HEK293 (cell line): ENCODE measurements at regions not wholly inside any gene's neighbourhood (a gene's known extent, or its start where the extent isn't known, plus 50 kb on each side); places are given as distances from the start of the nearest gene placed in this dataset.

ENCODE experiments used
- CTCF ChIA-PET: fragments of 350-600 bp; formaldehyde crosslinking; extraction: SDS; loops from one replicate; lab custom pipeline; 2021; ENCODE audit warnings: antibody characterized with exemption; lab: Yijun Ruan, JAX
- POLR2A ChIA-PET: fragments of 300-600 bp; formaldehyde crosslinking; extraction: SDS; loops from one replicate; lab custom pipeline; 2020; ENCODE audit warnings: antibody characterized with exemption, inconsistent platforms; lab: Yijun Ruan, JAX
- H3K27ac ChIP-seq: fragments of 200-500 bp; sonication (Bioruptor generic); 2 replicates; pipeline ENCODE4 v1.5.1; 2014; ENCODE audit warnings: low read depth, low read length, control low read depth, inconsistent platforms; ENCODE audit errors: extremely low read depth
- H3K36me3 ChIP-seq, 2 experiments: fragments of 200-500 bp in 1 of 2; sonication (Bioruptor generic) in 1 of 2; 1 replicate in 1 of 2; 2 replicates in 1 of 2; pipeline ENCODE4 v1.5.1; 2014 to 2017; ENCODE audit warnings: inconsistent platforms in 2 of 2, low read length in 2 of 2; ENCODE audit not compliant: control insufficient read depth in 2 of 2, insufficient read depth in 1 of 2
- H3K4me1 ChIP-seq: fragments of 200-500 bp; sonication (Bioruptor generic); 2 replicates; pipeline ENCODE4 v1.5.1; 2014; ENCODE audit warnings: mild to moderate bottlenecking, low read length, inconsistent platforms; ENCODE audit not compliant: control insufficient read depth, insufficient read depth
- H3K4me3 ChIP-seq: 2 replicates; pipeline ENCODE4 v1.5.1; 2011; ENCODE audit warnings: low read depth, mild to moderate bottlenecking, control low read depth, low read length, moderate library complexity
- H3K9me3 ChIP-seq: fragments of 200-500 bp; sonication (Bioruptor generic); 2 replicates; pipeline ENCODE4 v1.5.1; 2014; ENCODE audit warnings: low read depth, low read length, inconsistent platforms; ENCODE audit not compliant: control insufficient read depth, insufficient read depth
- GLI4 ChIP-seq: fragments of 450-650 bp; formaldehyde crosslinking; IDR thresholded peaks from 2 replicates; pipeline ENCODE4 v1.5.1; 2016; ENCODE audit warnings: missing biosample characterization, missing genetic modification characterization
- GLIS1 ChIP-seq: fragments of 450-650 bp; formaldehyde crosslinking; IDR thresholded peaks from 2 replicates; pipeline ENCODE4 v1.5.1; 2016; ENCODE audit warnings: missing biosample characterization, missing genetic modification characterization
- IKZF3 ChIP-seq: fragments of 450-650 bp; IDR thresholded peaks from 2 replicates; pipeline ENCODE4 v1.5.0; 2018; ENCODE audit warnings: missing biosample characterization, mild to moderate bottlenecking, missing genetic modification characterization, moderate library complexity
- KLF10 ChIP-seq: fragments of 450-650 bp; IDR thresholded peaks from 2 replicates; pipeline ENCODE4 v1.5.1; 2018; ENCODE audit warnings: missing biosample characterization, mild to moderate bottlenecking, missing genetic modification characterization
- KLF7 ChIP-seq: fragments of 450-650 bp; formaldehyde crosslinking; IDR thresholded peaks from 2 replicates; pipeline ENCODE4 v1.5.1; 2016; ENCODE audit warnings: missing biosample characterization, missing genetic modification characterization, borderline replicate concordance
- OVOL3 ChIP-seq: fragments of 450-650 bp; formaldehyde crosslinking; IDR thresholded peaks from 2 replicates; pipeline ENCODE4 v1.5.1; 2016; ENCODE audit warnings: missing biosample characterization, missing genetic modification characterization
- REPIN1 ChIP-seq: fragments of 450-650 bp; formaldehyde crosslinking; IDR thresholded peaks from 2 replicates; pipeline ENCODE4 v1.5.1; 2017; ENCODE audit warnings: missing biosample characterization, missing genetic modification characterization, low read depth
- SP3 ChIP-seq: fragments of 450-650 bp; formaldehyde crosslinking; IDR thresholded peaks from 2 replicates; pipeline ENCODE4 v1.5.1; 2016; ENCODE audit warnings: missing biosample characterization, missing genetic modification characterization
- TCF7L2 ChIP-seq: IDR thresholded peaks from 2 replicates; pipeline ENCODE4 v1.6.1; 2011; ENCODE audit warnings: low read depth, mild to moderate bottlenecking, inconsistent platforms, low read length, moderate library complexity, borderline replicate concordance
- YY1 ChIP-seq: fragments of 450-650 bp; formaldehyde crosslinking; IDR thresholded peaks from 2 replicates; pipeline ENCODE4 v1.5.1; 2018; ENCODE audit warnings: missing biosample characterization, missing genetic modification characterization
- ZEB2 ChIP-seq: fragments of 450-650 bp; formaldehyde crosslinking; IDR thresholded peaks from 2 replicates; pipeline ENCODE4 v1.5.1; 2016; ENCODE audit warnings: missing biosample characterization, missing genetic modification characterization
- ZNF121 ChIP-seq: fragments of 450-650 bp; formaldehyde crosslinking; IDR thresholded peaks from 2 replicates; pipeline ENCODE4 v1.5.1; 2016; ENCODE audit warnings: missing biosample characterization, missing genetic modification characterization
- ZNF19 ChIP-seq: fragments of 450-650 bp; formaldehyde crosslinking; IDR thresholded peaks from 2 replicates; pipeline ENCODE4; 2016; ENCODE audit warnings: missing biosample characterization, missing genetic modification characterization, low read depth
- ZNF248 ChIP-seq: fragments of 450-650 bp; formaldehyde crosslinking; IDR thresholded peaks from 2 replicates; pipeline ENCODE4 v1.5.1; 2017; ENCODE audit warnings: missing biosample characterization, missing genetic modification characterization
- ZNF274 ChIP-seq, 2 experiments: fragments of 200-500 bp in 1 of 2; fragments of 450-650 bp in 1 of 2; sonication (Bioruptor generic) in 1 of 2; formaldehyde crosslinking in 1 of 2; IDR thresholded peaks; 2 replicates each; pipeline versions ENCODE4 v1.5.1 to v1.6.1; 2014 to 2016; ENCODE audit warnings: borderline replicate concordance in 1 of 2, inconsistent platforms in 1 of 2, low read length in 1 of 2, missing biosample characterization in 1 of 2, missing genetic modification characterization in 1 of 2
- ZNF391 ChIP-seq: fragments of 450-650 bp; formaldehyde crosslinking; IDR thresholded peaks from 2 replicates; pipeline ENCODE4 v1.5.1; 2016; ENCODE audit warnings: low read depth, missing biosample characterization, missing genetic modification characterization, borderline replicate concordance
- ZNF510 ChIP-seq: fragments of 450-650 bp; formaldehyde crosslinking; IDR thresholded peaks from 2 replicates; pipeline ENCODE4 v1.5.1; 2018; ENCODE audit warnings: mild to moderate bottlenecking, missing genetic modification characterization, missing biosample characterization; ENCODE audit not compliant: insufficient replicate concordance
- ZNF555 ChIP-seq: fragments of 450-650 bp; formaldehyde crosslinking; conservative IDR thresholded peaks from 2 replicates; pipeline ENCODE4 v1.5.1; 2017; ENCODE audit warnings: missing biosample characterization, mild to moderate bottlenecking, missing genetic modification characterization, inconsistent platforms
- ZNF571 ChIP-seq: fragments of 450-650 bp; formaldehyde crosslinking; IDR thresholded peaks from 2 replicates; pipeline ENCODE4 v1.5.0; 2017; ENCODE audit warnings: missing biosample characterization, missing genetic modification characterization
- ZNF610 ChIP-seq: fragments of 450-650 bp; formaldehyde crosslinking; IDR thresholded peaks from 2 replicates; pipeline ENCODE4 v1.5.1; 2016; ENCODE audit warnings: missing biosample characterization, missing genetic modification characterization, borderline replicate concordance
- ZNF670 ChIP-seq: fragments of 450-650 bp; formaldehyde crosslinking; IDR thresholded peaks from 2 replicates; pipeline ENCODE4 v1.5.1; 2016; ENCODE audit warnings: missing biosample characterization, missing genetic modification characterization, low read depth
- ZSCAN30 ChIP-seq: fragments of 450-650 bp; IDR thresholded peaks from 2 replicates; pipeline ENCODE4 v1.5.1; 2018; ENCODE audit warnings: missing biosample characterization, mild to moderate bottlenecking, missing genetic modification characterization, moderate library complexity
- TF ChIP-seq, protein P1 (sequence below): fragments of 450-650 bp; formaldehyde crosslinking; IDR thresholded peaks from 2 replicates; pipeline ENCODE4 v1.5.1; 2016; ENCODE audit warnings: missing biosample characterization, missing genetic modification characterization
- TF ChIP-seq, protein P2 (sequence below): fragments of 450-650 bp; formaldehyde crosslinking; IDR thresholded peaks from 2 replicates; pipeline ENCODE4 v1.5.1; 2017; ENCODE audit warnings: missing biosample characterization, missing genetic modification characterization
- TF ChIP-seq, protein P3 (sequence below): fragments of 450-650 bp; formaldehyde crosslinking; IDR thresholded peaks from 2 replicates; pipeline ENCODE4 v1.5.1; 2016; ENCODE audit warnings: missing biosample characterization, missing genetic modification characterization

DNA sequence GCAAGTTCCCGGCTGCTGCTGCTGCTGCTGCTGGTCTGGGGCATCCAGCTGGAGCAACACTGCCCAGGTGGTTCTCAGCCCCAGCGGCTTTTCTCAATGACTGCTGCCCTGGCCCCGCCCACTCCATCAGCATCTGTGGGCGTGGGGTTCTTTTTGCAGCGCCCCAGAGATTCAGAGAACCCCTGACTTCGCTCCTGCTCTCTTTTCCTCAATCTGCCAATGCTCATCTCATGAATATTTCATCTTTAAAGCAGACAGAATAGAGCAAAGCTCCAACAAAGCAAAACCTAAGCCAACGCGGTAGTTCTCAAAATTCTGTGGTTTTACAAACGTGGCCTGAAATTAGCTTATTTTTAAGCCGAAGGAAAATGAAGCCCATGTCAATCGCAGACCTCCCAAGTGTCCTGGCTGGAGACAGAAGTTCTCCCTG, 363.6 kb downstream of the CTTN start:
- POLR2A ChIA-PET, result no interaction called here
- H3K27ac ChIP-seq, result no peak overlapping the region
- no peaks in the 10 kb centered on the region for H3K9me3 ChIP-seq
- TF ChIP-seq ZNF510, result no peak
- TF ChIP-seq ZNF571, result no peak
- TF ChIP-seq ZNF610 (tag by site-specific recombination), result no peak
- TF ChIP-seq ZNF391, result no peak
- no peak for TF ChIP-seq KLF10 (tag by site-specific recombination)
- TF ChIP-seq ZNF19 (tag by site-specific recombination), result no peak
- TF ChIP-seq, protein P1, sequence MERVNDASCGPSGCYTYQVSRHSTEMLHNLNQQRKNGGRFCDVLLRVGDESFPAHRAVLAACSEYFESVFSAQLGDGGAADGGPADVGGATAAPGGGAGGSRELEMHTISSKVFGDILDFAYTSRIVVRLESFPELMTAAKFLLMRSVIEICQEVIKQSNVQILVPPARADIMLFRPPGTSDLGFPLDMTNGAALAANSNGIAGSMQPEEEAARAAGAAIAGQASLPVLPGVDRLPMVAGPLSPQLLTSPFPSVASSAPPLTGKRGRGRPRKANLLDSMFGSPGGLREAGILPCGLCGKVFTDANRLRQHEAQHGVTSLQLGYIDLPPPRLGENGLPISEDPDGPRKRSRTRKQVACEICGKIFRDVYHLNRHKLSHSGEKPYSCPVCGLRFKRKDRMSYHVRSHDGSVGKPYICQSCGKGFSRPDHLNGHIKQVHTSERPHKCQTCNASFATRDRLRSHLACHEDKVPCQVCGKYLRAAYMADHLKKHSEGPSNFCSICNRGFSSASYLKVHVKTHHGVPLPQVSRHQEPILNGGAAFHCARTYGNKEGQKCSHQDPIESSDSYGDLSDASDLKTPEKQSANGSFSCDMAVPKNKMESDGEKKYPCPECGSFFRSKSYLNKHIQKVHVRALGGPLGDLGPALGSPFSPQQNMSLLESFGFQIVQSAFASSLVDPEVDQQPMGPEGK, result no peak
- TF ChIP-seq, protein P2, sequence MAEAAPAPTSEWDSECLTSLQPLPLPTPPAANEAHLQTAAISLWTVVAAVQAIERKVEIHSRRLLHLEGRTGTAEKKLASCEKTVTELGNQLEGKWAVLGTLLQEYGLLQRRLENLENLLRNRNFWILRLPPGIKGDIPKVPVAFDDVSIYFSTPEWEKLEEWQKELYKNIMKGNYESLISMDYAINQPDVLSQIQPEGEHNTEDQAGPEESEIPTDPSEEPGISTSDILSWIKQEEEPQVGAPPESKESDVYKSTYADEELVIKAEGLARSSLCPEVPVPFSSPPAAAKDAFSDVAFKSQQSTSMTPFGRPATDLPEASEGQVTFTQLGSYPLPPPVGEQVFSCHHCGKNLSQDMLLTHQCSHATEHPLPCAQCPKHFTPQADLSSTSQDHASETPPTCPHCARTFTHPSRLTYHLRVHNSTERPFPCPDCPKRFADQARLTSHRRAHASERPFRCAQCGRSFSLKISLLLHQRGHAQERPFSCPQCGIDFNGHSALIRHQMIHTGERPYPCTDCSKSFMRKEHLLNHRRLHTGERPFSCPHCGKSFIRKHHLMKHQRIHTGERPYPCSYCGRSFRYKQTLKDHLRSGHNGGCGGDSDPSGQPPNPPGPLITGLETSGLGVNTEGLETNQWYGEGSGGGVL (tag by site-specific recombination), result no peak
- no peak for TF ChIP-seq GLIS1 (tag by site-specific recombination)
- TF ChIP-seq GLI4 (tag by site-specific recombination), result no peak
- TF ChIP-seq ZNF555 (tag by site-specific recombination), result no peak
- TF ChIP-seq OVOL3, result no peak
- TF ChIP-seq IKZF3, result no peak
- TF ChIP-seq KLF7, result no peak
- TF ChIP-seq REPIN1, result no peak
- TF ChIP-seq SP3 (tag by site-specific recombination), result no peak
- no peak for TF ChIP-seq TCF7L2
- TF ChIP-seq, protein P3, sequence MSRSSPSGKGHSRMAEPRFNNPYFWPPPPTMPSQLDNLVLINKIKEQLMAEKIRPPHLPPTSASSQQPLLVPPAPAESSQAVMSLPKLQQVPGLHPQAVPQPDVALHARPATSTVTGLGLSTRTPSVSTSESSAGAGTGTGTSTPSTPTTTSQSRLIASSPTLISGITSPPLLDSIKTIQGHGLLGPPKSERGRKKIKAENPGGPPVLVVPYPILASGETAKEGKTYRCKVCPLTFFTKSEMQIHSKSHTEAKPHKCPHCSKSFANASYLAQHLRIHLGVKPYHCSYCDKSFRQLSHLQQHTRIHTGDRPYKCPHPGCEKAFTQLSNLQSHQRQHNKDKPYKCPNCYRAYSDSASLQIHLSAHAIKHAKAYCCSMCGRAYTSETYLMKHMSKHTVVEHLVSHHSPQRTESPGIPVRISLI (tag by site-specific recombination), result no peak
- H3K4me1 ChIP-seq, result no peaks in the 10 kb centered on the region
- H3K36me3 ChIP-seq, result no peaks in the 10 kb centered on the region
- CTCF ChIA-PET, result interaction anchor here (0.6 kb wide), 1 partner anchor 53 kb away, joined by 3 read pairs; no protein-coding TSS in a partner anchor
- H3K4me3 ChIP-seq, result no peak overlapping the region

DNA sequence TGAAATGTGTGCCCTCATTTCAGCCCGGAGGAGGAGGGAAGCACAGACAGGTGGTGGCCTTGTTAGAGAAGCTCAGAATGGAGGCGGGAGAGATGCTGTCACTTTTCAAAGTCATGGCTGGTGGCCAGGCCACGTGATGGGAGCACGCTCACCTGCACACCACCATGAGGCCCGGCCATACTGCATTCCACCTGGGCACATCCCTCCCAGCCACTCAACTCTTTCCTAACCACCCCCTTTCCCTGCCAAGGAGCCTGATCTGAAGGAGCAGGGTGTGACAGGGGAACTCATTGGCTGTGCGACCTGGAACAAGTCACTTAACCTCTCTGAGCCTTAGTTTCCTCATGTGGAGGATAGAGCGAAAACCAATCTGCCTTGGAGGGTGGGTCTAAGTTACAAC, 364.5 kb downstream of the CTTN start:
- Histone ChIP-seq H3K27ac (no peak overlapping the region), H3K36me3 (no peaks in the 10 kb centered on the region), H3K9me3 (no peaks in the 10 kb centered on the region), H3K4me1 (no peaks in the 10 kb centered on the region), H3K4me3 (no peak overlapping the region)
- CTCF ChIA-PET, result no interaction called here
- TF ChIP-seq ZNF510 (no peak), ZNF274 (IDR thresholded peaks at IDR 0.05; ENCODE audit: low read length) (no peak), ZNF274 (tag by site-specific recombination; IDR thresholded peaks at IDR 0.05; ENCODE audit: borderline replicate concordance) (no peak)
- POLR2A ChIA-PET, result no interaction called here

DNA sequence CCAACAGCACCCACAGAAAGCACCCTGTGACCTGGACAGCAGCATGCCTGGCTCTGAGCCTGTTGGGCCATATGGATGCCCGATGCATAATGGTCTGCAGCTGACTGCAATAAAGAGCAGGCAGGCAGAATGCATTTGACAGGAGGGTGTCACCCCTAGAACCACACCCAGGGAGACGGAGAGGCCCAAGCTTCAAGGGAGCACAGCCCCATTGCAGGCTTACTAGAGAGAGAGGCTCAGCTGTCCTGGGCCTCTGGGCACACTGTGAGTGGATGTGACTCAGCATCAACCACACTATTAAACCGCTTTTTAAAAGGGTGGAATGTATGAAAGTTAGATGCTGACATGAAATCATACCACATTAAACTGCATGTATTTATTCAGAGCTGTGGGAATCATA, 365.3 kb downstream of the CTTN start:
- Histone ChIP-seq H3K4me1 (no peaks in the 10 kb centered on the region), H3K4me3 (no peak overlapping the region), H3K9me3 (no peaks in the 10 kb centered on the region), H3K27ac (no peak overlapping the region), H3K36me3 (no peaks in the 10 kb centered on the region)
- CTCF ChIA-PET, result no interaction called here
- POLR2A ChIA-PET, result no interaction called here
- TF ChIP-seq YY1 (tag by site-specific recombination) (no peak), ZNF121 (no peak), ZEB2 (tag by site-specific recombination) (no peak), ZNF670 (no peak), ZSCAN30 (tag by site-specific recombination) (no peak), ZNF248 (tag by site-specific recombination) (no peak)
- TF ChIP-seq, protein P3 (tag by site-specific recombination), result no peak
